SU-DHL-6 (cell line): ENCODE measurements at regions not wholly inside any gene's neighbourhood (a gene's known extent, or its start where the extent isn't known, plus 50 kb on each side); places are given as distances from the start of the nearest gene placed in this dataset.

Source experiments
- H2AFZ ChIP-seq: fragments of 200-600 bp; sonication (generic); 2 replicates; pipeline ENCODE4 v1.6.1; 2014; ENCODE audit warnings: low read depth, mild to moderate bottlenecking, moderate library complexity, mixed read lengths, antibody characterized with exemption, low read length; ENCODE audit not compliant: severe bottlenecking
- H3F3A ChIP-seq: fragments of 200-600 bp; shearing (Covaris generic); 2 replicates; pipeline ENCODE4 v1.6.0; 2016; ENCODE audit warnings: antibody characterized with exemption, mild to moderate bottlenecking; ENCODE audit not compliant: insufficient read depth
- H3K27ac ChIP-seq: fragments of 200-600 bp; sonication (generic); 2 replicates; pipeline ENCODE4 v1.5.1; 2016; ENCODE audit warnings: low read depth, mild to moderate bottlenecking, low read length, moderate library complexity, mixed read lengths
- H3K27me3 ChIP-seq: fragments of 200-600 bp; sonication (generic), shearing (Covaris generic); 2 replicates; pipeline ENCODE4 v1.6.0; 2014; ENCODE audit warnings: mild to moderate bottlenecking, low read length
- H3K36me3 ChIP-seq: fragments of 200-600 bp; sonication (generic); 2 replicates; pipeline ENCODE4 v1.6.1; 2014; ENCODE audit warnings: mild to moderate bottlenecking, low read length, mixed read lengths
- H3K4me2 ChIP-seq: fragments of 300-600, 200-600 bp; shearing (Covaris generic), sonication (generic); 2 replicates; pipeline ENCODE4 v1.6.0; 2014; ENCODE audit warnings: low read length, low read depth, mild to moderate bottlenecking; ENCODE audit not compliant: poor library complexity, severe bottlenecking
- H3K4me3 ChIP-seq: fragments of 200-600 bp; sonication (generic); 2 replicates; pipeline ENCODE4 v1.5.1; 2014; ENCODE audit warnings: antibody characterized with exemption, low read length, mild to moderate bottlenecking, mixed read lengths; ENCODE audit not compliant: insufficient read depth, poor library complexity, severe bottlenecking
- H3K79me2 ChIP-seq: fragments of 200-600 bp; sonication (generic); 2 replicates; pipeline ENCODE4 v1.6.1; 2014; ENCODE audit warnings: mild to moderate bottlenecking, low read length, moderate library complexity; ENCODE audit not compliant: insufficient read depth
- H3K9ac ChIP-seq: fragments of 200-600 bp; sonication (generic); 2 replicates; pipeline ENCODE4 v1.7.0; 2014; ENCODE audit warnings: mild to moderate bottlenecking, low read length
- H3K9me2 ChIP-seq: fragments of 200-600 bp; sonication (generic); replicated peaks from 2 replicates; pipeline ENCODE4 v1.6.1; 2014; ENCODE audit warnings: low read length; ENCODE audit not compliant: insufficient read depth
- H3K9me3 ChIP-seq: fragments of 200-600 bp; sonication (generic); 2 replicates; pipeline ENCODE4 v1.6.1; 2014; ENCODE audit warnings: low read length, mixed read lengths; ENCODE audit not compliant: insufficient read depth
- H4K20me1 ChIP-seq: fragments of 200-600 bp; sonication (generic); 2 replicates; pipeline ENCODE4 v1.6.1; 2014; ENCODE audit warnings: low read depth, mild to moderate bottlenecking, antibody characterized with exemption, low read length, moderate library complexity, mixed read lengths
- CTCF ChIP-seq: fragments of 200-600 bp; sonication (generic); IDR thresholded peaks from one replicate; pipeline ENCODE4 v1.5.1; 2017; ENCODE audit warnings: antibody characterized with exemption, mild to moderate bottlenecking, low read length, moderate library complexity; ENCODE audit not compliant: insufficient read depth, poor library complexity, severe bottlenecking
- EZH2phosphoT487 ChIP-seq: fragments of 200-600 bp; sonication (generic), shearing (Covaris generic); conservative IDR thresholded peaks from 2 replicates; pipeline ENCODE4 v1.6.1; 2018; ENCODE audit warnings: mild to moderate bottlenecking, antibody characterized with exemption, low read length, moderate library complexity, mixed read lengths

GRCh38 chr5:39624268-39624886 lies 199.6 kb upstream of the DAB2 start:
- H3K9me2 ChIP-seq, result no peaks in the 10 kb centered on the region
- TF ChIP-seq CTCF, result no peak
- no peak for TF ChIP-seq EZH2phosphoT487
- no peaks in the 10 kb centered on the region for H3K36me3 ChIP-seq
- no peak overlapping the region for H3K9ac ChIP-seq
- no peaks in the 10 kb centered on the region for H4K20me1 ChIP-seq
- H3K4me2 ChIP-seq, result no peak overlapping the region
- H2AFZ ChIP-seq, result no peak overlapping the region
- no peaks in the 10 kb centered on the region for H3K79me2 ChIP-seq
- H3K27me3 ChIP-seq, result no peaks in the 10 kb centered on the region
- no peak overlapping the region for H3K27ac ChIP-seq
- no peak overlapping the region for H3K4me3 ChIP-seq
- H3F3A ChIP-seq, result no peaks in the 10 kb centered on the region
- H3K9me3 ChIP-seq, result no peaks in the 10 kb centered on the region

- H3K27ac ChIP-seq, result no peak overlapping the region
- H3K36me3 ChIP-seq, result no peaks in the 10 kb centered on the region
- no peak overlapping the region for H3K4me2 ChIP-seq
- TF ChIP-seq EZH2phosphoT487, result no peak
- TF ChIP-seq CTCF, result no peak
- H3K79me2 ChIP-seq, result no peaks in the 10 kb centered on the region
- H3K27me3 ChIP-seq, result no peaks in the 10 kb centered on the region
- no peaks in the 10 kb centered on the region for H4K20me1 ChIP-seq
- no peaks in the 10 kb centered on the region for H3F3A ChIP-seq
- H2AFZ ChIP-seq, result no peak overlapping the region
- no peak overlapping the region for H3K4me3 ChIP-seq
- H3K9ac ChIP-seq, result no peak overlapping the region
- H3K9me3 ChIP-seq, result no peaks in the 10 kb centered on the region
- no peaks in the 10 kb centered on the region for H3K9me2 ChIP-seq
Measured at GRCh38 chr5:39623291-39623865, 198.6 kb upstream of the DAB2 start.

- Histone ChIP-seq H2AFZ (no peak overlapping the region), H3K9ac (no peak overlapping the region), H3K4me2 (no peak overlapping the region), H3K27me3 (no peaks in the 10 kb centered on the region), H3K4me3 (no peak overlapping the region), H3K9me3 (no peaks in the 10 kb centered on the region), H3K79me2 (no peaks in the 10 kb centered on the region), H3K9me2 (no peaks in the 10 kb centered on the region), H3K36me3 (no peaks in the 10 kb centered on the region), H4K20me1 (no peaks in the 10 kb centered on the region), H3F3A (no peaks in the 10 kb centered on the region), H3K27ac (no peak overlapping the region)
- no peak for TF ChIP-seq CTCF
- TF ChIP-seq EZH2phosphoT487, result no peak
Measured at GRCh38 chr5:39622281-39622680, 197.5 kb upstream of the DAB2 start.
